ENCODE measurements at regions not wholly inside any gene's neighbourhood (a gene's known extent, or its start where the extent isn't known, plus 50 kb on each side); places are given as distances from the start of the nearest gene placed in this dataset.

DNA sequence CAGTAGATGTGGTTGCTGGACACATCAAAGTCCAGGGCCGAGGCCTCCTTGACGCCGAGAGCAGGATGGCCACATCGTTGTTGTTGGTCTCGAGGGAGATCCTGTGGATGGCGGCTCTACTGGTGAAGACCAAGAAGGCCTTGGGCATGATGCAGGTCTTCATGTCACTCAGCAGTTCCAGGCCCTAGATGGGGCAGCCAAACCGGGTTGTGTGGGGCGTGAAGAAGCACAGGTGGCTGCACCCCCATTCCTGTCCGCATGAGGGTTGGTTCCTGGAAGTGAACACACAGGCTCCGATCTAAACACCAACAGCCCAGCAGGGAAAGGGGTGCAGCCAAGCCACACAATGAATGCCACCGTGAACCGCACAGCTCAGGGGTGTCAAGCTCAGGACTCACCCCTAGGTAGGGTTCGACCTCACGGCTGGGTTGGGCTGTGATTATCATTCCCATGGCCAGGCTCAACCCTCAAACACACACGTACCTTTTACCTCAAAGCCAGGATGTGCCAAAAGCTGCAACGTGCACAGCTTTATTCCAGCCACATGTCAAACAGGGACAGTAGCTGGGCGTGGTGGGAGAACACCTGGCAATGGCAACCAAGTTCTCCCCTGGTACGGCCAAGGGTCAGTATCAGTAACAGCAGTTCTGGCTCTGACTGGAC lies 132.3 kb downstream of the CRYBB2 start:
- DNase-seq: no peak

DNA sequence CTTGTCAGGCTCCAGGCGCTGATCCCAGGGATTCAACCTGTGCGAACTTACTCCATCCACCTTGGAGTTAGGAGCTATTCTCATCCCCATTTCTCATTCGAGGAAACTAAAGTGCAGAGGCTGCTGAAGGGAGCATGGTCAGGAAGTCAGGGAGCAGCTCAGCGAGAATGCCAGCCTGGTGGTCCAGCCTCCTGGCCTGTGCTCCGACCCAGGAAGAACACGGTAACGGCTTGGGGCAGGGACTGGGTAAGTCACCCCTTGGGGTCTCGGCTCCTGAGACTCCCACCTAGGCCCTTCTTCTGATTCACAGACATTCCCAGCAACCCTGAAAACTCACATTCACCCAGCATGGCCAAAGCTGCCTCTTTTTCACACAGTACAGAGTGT lies 132.8 kb downstream of the CRYBB2 start:
- DNase-seq: no peak

DNA sequence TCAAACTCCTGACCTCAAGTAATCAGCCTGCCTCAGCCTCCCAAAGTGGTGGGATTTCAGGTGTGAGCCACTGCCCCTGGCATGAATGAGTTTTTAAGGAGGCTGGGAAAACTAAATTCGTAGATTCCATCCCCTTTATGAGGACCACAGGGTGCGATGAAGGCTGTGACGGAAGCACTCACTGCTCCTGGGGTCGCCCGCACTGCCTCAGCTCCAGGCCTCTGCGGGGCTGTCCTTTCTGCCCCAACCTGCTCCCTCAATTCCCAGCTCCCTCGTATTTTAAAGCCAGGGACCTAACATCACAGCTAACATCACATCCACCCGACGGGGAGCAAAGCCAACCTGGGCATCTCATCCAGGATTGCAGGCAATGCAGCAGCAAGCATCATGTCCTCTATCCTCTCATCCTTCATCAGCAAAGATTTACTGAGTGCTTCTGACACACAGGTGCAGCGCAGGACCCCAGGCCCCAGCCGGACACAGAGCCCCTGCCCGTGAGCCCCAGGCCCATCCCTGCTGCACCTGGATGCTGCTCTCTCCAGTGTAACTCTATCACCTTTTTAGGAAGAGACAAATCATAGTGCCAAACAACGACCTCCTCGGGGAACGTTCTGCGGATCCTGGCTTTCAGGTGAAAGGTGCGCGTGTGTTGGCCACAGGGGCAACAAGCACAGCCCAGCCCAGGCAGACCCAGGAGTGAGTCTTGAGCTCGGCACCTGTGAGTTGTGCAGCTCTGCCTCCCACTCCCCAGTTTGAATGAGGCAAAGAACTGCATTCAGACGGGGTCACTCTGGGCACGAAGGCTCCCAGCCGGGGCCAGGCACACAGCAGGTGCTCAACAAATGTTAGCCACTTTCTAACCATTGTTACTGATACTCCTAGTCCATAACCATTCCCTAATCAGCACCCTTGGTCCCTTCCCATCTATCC lies 134.3 kb downstream of the CRYBB2 start:
- DNase-seq: no peak

DNA sequence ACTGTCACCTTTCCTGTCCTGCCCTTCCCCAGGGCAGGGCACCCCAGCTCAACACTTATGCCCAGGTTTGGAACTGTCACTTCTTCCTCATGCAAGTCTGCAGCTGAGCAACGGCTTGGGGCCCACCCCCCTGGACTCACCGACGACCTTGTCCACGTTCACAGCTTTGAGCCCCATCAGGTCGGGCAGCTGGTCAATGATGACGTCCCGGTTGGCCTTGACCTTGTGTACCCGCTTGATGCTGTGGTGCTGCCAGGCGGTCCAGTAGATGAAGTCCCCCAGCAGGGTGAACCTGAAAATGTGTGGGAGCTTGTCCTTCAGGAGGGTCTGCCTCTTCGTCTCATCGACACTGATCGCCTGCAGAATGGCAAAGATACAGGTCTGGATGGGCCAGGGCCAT lies 135.0 kb downstream of the CRYBB2 start:
- DNase-seq: no peak

DNA sequence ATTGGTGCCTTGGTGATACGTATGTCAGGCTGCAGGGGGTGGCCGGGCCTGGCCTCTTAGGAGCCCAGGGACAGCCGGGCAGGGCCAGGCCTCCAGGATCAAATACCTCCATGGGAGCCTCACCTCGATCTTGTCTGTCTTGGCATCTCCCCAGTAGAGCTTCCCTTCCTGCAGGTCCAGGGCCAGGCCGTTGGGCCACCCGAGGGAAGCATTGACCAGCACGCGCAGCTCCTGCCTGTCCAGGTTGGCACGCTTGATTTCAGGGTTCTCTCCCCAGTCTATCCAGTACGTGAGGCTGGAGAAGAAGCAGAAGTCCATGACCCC lies 137.7 kb downstream of the CRYBB2 start:
- DNase-seq: no peak

DNA sequence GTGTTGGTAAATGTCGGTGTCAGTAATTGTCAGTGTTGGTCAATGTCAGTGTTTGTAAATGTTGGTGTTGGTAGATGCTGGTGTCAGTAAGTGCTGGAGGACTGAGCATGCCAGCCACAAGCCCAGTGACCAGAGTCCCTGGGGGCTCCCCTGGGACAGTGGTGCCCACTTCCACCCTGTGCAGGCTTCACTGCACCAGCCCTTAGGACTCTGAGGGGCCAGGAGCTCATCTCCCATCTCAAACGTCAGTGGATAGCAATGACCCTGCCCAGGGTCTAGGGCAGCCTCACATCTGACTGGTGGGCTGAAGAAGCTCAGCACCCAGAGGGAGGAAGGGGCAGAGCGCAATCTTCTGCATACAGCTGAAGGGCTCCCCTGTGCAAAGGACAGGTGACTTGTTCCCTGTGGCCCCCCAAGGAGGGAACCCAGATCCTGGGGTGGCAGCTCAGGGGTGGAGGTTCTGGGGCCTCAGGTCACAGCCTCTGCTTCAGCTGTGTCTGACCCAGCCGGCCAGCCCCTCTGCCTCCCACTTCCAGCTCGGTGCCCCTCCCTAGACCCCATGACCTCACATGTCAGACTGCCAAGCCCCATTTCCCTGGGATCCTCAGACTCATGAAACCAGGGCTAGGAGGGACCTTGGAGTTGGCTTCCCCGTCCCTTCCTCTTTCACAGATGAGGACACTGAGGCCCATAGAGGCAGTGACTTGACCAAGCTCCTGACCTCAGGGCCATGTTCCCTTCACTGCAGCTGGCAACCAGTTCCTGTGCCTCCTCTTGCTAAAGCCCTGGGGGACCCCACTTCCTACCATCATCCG lies 138.4 kb downstream of the CRYBB2 start:
- no peak for DNase-seq

DNA sequence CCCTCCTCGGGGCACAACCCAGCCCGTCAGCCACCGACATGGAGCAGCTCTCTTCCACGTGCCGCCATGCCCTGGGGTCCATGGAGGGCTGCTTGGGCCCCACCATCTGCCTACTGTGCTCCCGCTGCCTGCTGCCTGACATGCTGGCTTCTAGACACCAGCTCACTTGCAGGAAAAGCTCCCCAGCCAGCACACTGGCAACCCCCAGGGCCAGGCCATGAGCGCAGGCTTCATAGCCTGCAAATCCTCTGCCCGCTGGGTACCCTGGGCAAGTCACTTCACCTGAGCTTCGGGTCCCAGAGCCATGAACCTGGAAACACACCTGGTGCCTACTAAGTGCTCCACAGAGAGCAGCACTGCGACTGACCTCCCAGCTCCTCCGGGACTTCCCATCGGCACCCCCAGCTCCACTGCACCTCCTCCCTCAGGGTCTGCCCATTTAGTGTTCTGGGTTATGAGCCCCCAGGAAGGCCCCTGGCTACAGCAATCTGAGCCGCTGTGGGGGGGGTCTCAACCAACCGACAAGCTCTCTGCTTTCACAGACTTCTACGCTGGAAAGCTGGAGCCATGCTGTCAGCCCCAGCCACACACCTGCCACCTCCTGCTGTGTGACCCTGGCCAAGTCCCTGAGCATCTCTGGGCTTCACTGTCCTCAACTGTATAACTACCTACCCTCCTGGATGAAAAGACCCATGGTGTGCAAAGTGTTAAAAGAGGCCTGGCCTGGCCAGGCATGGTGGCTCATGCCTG lies 139.2 kb downstream of the CRYBB2 start:
- no peak for DNase-seq

DNA sequence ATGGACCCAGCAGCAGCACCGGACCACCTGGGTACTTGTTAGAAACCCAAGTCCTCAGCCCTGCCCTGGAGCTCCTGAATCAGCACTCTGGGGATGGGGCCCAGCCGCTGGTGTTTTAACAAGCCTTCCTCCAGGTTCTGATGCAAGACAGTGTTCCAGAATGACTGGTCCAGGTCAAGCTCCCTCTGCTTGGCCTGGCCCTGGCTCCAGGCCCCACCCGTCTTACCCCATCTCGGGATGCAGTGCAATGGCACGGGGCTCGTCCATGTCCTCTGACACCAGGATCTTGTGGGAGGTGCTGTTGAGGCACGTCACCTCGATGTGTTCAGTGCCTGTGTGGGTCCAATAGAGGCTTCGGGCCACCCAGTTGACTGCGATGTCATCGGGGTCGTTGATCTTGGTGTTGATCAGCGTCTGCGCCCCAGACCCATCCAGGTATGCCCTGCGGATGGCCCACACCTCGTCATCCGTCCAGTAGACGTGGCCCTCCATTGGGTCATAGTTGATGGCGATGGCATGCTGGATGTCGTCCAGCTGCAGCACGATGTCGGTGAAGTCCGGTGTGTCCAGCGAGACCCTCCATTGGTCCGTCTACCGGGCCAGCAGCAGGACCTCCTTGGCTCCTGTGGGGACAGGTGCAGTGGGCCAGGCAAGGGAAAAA lies 140.3 kb downstream of the CRYBB2 start:
- DNase-seq: no peak

DNA sequence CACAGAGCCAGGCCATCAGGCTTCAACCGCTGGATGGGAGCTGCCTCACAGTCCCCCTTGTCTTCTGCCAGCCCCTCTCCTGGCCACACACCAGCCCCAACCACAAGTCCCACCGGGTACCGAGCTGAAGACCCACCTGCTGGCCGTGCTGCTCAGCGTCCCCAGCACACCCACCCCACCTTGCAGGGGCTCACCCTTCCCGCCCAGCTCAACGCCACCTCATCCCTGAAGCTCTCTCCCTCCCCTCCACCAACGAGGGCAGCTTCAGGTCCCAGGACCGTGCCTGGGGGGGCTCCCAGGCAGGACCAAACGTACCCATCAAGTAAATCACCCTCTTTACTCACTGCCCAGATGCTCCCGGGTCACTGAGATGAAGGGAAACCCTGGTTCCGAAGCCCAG lies 141.0 kb downstream of the CRYBB2 start:
- no peak for DNase-seq

DNA sequence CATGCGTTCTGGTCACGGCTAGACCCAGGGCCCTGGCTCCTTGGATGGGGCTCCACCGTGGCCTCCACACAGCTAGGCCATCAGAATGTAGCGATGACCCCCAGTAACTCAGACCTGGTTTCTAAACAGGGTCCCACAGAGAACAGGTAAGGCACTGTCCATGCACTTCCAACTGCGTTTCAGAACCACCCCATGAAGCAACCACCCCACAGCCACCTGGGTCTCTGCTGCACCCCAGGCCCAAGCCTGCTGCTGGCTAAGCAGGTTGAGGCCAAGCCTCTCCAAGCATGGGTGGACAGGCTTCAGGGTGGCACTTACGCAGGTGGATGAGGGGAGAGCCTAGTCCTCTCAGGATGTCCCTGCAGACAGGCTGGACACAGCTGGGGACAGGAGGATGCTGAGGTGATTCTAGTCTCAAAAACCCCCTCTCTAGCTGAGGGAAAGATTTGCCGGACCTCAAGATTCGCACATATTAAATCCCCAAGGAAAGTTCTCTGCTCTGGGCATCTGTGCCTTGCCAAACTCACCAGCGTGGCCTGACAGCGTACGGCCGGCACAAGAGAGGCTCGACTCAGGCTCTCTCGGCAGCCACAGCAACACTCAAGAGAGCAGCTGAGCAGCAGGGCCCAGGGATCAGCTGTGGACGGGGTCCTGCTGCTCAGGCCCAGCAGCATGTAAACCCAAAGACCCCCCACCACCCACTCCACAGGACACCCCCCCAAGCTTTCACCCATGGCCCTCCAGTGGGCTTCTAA lies 141.6 kb downstream of the CRYBB2 start:
- DNase-seq: no peak

DNA sequence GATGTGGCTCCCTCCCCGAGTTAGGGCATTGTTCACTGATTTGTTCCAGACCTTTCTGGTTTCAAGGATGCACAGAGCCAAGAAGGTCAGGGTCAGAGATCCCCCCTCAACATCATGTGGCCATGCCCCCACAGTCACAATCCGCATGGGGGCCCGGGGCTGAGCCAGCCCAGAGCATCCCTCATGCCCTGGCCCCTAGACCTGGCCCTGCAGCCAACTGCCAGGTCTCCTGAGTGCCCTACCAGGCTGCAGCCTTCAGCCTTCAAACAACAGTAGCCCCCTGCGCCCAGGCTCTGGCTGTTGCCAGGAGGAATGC lies 142.4 kb downstream of the CRYBB2 start:
- DNase-seq: no peak

DNA sequence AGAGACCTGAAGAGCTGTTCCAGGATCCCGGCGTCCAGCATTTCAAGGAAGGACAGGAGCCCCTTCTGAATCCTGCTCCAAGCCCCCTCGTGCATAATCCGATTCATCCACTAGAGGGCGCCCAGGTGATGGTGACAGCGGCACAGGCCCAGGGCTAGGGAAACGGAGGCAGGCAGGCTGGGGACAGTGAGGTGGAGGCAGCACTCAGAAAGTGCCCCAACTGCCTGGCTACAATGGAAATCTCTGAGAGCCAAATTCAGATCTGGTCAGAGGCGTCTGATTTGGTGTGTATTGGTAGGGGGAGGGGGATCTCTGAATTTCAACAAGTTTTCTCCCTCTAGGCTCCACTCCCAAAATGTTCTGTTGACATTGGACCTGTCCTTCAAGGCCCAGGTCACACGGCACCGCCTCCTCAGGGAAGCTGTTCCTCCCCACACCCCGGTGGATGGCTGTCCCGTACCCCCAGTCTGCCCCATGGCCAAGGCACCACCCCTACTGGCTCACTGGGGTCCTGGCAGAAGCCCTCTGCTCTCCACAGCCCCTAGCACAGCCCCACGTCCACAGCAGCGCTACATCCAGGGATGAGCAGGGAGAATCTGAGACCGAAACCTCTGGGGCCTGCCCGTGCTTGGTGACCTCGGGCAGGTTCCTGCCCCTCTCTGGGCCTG lies 142.9 kb downstream of the CRYBB2 start:
- peak; percentile 90 for DNase-seq

DNA sequence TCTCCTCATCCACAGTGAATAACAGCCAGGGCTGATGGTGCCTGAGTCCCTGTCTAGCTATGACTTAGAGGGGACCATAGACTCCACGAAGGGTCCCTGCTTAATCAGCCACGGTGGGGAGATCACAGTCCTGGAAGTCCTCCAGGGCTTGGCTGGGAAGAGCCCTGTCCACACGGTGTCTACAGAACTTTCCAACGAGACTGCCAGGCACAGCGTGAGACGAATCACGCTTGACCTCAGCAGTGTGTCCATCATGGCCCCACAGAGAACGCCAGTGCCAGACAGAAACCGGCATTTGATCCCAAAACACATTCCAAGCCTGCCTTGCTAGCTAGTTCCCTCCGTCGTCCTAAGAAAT lies 143.4 kb downstream of the CRYBB2 start:
- DNase-seq: no peak

DNA sequence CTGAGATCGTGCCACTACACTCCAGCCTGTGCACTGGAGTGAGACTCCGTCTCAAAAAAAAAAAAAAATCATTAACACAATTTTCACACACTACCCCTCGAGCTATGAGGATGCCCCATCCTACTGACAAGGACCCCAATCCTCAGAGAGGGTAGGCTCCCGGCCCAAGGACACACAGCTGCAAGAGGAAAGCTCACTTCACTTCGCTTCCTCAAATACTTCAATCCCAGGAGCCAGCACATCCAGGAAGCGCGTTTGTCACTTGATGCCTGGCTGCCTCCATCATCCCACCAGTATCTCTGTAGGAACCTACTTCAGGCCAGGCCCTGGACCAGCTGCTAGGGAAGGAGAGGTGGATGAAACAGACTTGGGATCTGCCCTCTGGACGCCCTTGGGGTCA lies 144.0 kb downstream of the CRYBB2 start:
- no peak for DNase-seq

DNA sequence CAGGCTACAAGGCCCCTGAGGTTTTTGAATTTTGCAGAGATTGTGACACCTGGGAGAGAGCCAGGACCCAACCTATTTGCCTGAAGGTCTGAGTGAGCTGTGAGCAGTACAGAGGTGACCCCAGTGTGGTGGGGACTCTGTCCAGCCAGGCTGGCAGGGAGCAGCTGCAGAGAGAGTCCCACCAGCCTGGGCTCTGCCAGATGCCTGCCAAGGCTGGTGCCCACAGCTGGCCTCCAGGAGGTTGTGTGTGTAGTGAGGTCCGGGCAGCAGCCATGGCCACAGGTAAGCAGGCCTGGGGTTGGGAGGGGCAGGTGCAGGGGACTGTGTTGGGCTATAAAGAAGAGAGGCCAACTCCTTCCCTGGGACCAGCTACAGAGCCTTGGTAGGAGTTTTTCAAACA lies 144.8 kb downstream of the CRYBB2 start:
- no peak for DNase-seq

DNA sequence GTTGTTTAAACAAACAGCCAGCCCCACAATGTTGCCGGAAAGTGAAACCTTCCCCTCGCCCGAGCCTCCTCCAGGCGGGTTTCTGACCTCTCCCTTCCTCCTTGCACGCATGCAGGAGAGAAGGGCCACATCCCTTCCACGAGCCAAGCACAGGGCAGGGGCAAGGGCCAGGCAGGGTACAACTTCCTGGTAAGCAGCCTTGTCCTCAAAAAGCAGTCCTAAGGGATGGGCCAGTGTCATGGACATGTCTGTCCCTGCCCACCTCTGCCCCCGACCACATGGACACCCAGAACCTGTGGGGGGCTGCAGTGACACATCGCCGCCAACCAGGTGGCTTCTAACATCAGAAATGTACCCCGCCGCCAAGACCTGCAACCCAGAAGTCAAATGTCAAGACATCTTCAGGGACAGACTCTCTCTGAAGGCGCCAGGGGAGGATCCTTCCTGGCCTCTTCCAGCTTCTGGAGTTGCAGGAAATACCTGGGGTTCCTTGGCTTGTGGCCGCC lies 145.3 kb downstream of the CRYBB2 start:
- DNase-seq: no peak

DNA sequence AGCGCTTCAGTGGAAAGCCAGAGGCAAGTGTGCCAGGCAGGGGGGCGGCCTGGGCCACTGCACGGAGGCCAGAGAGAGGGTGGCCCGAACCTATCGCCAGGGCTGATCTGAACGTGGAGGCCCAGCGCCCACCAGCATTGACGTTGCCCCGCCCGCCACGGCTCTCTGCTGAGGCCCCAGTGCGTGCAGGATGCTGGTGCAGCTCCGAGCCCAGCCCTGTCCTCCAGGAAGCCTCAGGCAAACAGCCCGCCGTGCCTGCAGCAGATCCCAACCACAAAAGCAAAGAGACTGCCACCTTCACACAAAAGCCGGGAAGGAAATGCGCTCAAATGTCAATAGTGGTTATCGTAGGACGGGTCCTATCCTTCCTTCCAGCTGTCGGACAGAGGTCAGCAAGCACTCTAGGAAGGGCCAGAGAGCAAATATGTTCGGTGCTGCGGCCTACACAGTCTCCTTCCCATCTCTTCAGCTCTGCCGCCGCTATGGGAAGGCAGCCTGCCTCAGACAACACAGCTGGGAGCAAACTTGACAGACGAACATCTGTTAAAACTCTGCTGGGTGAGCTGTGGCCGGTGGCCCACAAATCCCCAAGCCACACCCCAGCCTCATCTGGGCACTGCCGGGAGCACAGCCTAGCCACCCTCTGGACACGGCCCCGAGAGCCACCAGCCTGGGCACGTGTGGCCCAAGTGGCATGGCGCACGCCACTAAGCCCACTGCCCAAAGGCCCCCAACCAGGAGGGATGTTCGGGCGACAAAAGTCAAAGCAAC lies 146.2 kb downstream of the CRYBB2 start:
- DNase-seq: no peak

DNA sequence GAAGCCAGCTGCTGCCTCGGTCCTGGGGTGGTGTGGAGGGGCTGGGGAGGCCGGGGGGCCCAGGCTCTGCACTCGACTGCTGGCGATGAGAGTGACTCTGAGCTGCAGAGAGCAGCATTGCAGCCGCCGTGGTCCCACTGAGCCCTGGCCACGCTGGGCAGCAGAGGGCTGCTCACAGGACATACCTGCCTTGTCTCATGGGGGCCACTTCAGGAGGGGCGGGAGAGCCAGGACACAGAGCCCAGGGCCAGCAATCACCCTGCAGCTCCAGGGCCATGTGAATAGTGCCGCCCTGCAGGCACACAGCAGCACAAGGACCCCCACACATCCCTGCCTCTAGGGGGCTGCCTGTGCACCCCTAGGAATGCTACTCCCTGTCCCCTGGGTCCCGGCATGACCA lies 147.0 kb downstream of the CRYBB2 start:
- DNase-seq: no peak

DNA sequence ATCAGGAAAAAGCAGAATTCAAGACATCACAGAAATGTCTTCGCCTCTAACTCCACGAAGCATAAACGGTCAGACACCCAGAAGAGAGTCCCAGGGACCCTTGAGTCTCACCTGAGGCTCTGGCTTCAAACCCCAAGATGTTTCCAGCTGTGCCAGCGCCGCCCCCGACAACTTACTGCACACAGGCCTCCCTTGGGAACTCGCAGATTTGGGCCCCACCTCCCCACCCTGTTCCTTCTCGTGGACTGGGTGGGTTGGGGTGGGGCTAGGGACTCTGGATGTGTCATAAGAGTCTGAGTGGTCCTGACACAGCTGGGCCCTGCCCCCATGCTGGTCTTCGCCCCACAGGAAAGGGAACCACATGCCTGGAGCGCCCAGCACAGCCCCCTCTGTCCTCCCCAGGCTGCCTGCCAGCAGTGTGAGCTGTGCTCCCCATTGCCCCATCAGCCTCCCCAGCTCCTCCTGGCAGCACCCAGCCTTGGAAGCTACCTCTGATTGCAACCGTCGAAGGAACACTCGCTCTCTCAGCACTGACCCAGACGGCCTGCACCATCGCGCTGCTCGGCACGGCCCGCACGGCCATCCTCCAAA lies 147.5 kb downstream of the CRYBB2 start:
- no peak for DNase-seq

DNA sequence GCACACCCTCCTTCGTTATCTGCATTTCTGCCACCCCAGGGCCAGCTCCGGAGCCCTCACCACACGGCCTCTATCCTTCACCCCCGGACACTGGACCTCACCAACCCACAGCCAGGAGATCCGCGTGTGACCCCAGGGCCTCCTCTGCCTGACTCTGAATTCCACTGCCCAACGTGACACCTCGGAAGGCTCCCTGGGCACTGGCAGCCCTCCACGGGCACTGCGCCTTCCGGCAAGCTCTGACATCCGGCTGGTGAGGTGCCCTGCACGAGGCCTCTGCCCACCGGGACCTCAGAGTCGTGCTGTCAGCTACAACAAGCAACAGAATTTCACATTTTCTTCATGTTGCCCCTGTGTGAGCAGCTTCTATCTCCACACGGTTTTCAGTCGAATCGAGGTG lies 148.3 kb downstream of the CRYBB2 start:
- no peak for DNase-seq
